Erythroblast (primary cell): ENCODE measurements at regions not wholly inside any gene's neighbourhood (a gene's known extent, or its start where the extent isn't known, plus 50 kb on each side); places are given as distances from the start of the nearest gene placed in this dataset.
"Not testable (repeated sequence)": the region's sequence is repeated elsewhere in the genome, so short reads cannot be mapped to it uniquely, and the experiment has no call there.

Experiments used
- DNase-seq, 2 experiments: peaks; one replicate each; lab custom pipeline; 2025; lab: John Stamatoyannopoulos, UW
- GATA1 ChIP-seq: IDR thresholded peaks from 2 replicates; pipeline ENCODE4 v1.6.1; 2011; ENCODE audit warnings: low read depth, mild to moderate bottlenecking, control low read depth, low read length, moderate library complexity
- POLR2A ChIP-seq: IDR thresholded peaks from 2 replicates; pipeline ENCODE4 v1.6.1; 2011; ENCODE audit warnings: mild to moderate bottlenecking, low read length

DNA sequence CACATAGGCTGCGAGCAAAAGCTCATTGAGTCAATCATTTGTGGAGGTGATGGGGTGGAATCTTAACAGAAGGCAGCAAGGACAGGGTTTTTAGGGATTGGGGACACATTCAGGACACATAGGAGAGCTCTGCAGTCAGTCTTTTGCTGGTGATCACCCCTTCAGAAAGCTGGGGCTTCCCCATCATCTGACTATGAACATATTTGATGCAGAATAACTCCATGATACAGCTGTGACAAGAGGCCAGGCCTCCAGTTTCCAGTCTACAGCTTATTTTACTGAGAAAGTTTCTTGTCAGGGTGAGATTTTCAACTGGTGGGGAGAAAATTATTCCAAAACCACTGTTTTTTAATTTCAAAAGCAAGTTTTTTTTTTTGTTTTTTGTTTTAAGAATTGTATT is 134.2 kb downstream of the TMEM30B start:
- no peak for TF ChIP-seq POLR2A
- TF ChIP-seq GATA1 = no peak
- no peak for DNase-seq

DNA sequence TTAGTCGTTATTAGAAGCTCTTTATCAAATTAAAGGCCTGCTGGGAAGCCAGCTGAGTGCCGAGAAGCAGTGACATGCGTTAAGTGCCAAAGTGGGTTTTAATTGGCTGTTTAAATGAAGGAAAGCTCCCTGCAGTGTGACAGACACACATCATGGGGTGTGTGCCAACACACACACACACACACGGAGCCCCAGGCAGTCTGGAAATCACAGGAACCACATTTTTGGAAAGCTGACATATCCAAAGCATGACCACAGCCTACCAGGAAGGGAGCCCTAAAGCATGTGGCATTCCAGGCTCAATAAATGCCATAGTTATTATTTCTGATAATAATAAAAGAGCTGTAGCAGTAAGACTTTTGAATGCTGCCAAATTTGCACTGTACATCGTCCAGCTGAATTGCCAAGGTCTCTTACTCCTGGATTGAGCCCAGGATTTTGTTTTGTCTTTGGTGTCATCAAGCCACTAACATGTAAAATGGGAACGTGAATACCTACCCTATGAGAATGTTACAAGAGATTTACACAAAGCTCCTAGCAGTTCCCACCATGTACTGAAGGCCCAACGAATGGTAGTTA is 135.1 kb downstream of the TMEM30B start:
- no peak for DNase-seq
- no peak for TF ChIP-seq GATA1
- no peak for TF ChIP-seq POLR2A

- no peak for DNase-seq
These were observed 135.9 kb downstream of the TMEM30B start for GRCh38 chr14:61145034-61145902.

GRCh38 chr14:61144117-61145033 is 136.8 kb downstream of the TMEM30B start:
- DNase-seq = not testable (repeated sequence)

More at GRCh38 chr14:61145034-61145902, 135.9 kb downstream of the TMEM30B start:
- TF ChIP-seq GATA1 = no peak
- no peak for TF ChIP-seq POLR2A

GRCh38 chr14:61140872-61141271 is 140.3 kb downstream of the TMEM30B start:
- DNase-seq = no peak
- no peak for TF ChIP-seq POLR2A
- no peak for TF ChIP-seq GATA1

DNA sequence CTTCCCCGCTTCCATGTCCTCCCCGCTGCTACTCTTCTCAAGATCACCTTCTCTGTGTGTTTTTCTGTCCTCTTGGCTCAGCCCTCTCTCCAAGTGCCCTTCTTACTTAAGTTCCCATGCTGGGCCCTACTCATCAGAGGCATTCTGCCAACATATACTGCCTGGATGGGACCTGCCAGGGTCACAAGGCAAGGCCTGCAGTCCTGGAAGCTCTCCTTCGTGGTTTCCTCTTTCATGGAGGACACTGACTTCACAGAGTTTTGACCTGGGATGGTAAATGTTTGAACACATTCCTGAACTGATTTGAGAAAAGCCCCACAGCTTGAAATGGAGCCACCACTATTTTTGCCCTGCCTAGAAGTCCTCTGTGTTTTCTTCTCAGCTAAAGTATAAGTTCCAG is 140.9 kb downstream of the TMEM30B start:
- no peak for TF ChIP-seq POLR2A
- TF ChIP-seq GATA1 = no peak
- DNase-seq = no peak

GRCh38 chr14:61139006-61139599 is 142.0 kb downstream of the TMEM30B start:
- TF ChIP-seq GATA1 (no peak), POLR2A (no peak)
- DNase-seq = no peak

- DNase-seq = no peak
- TF ChIP-seq POLR2A (no peak), GATA1 (no peak)
These were observed 148.2 kb downstream of the TMEM30B start for GRCh38 chr14:61132894-61133293.

DNA sequence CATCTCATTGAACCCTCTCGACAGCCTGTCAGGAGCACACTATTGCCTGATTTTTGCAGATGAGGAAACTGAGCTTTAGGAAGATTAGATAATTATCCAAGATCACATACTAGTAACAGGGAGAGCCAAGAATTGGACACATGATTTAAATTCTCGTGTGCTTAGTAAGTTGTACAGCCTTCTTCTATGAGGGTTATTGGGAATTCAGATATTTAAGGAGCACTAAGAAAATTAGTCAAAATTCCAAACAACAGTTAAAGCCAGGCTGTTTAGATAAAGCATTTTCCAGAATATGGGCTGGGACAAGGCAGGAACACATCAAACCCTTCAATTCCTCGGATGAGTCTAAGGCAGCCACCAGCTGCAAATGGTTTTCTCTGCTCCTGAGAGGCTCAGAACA is 148.8 kb downstream of the TMEM30B start:
- DNase-seq = no peak
- no peak for TF ChIP-seq POLR2A
- no peak for TF ChIP-seq GATA1

DNA sequence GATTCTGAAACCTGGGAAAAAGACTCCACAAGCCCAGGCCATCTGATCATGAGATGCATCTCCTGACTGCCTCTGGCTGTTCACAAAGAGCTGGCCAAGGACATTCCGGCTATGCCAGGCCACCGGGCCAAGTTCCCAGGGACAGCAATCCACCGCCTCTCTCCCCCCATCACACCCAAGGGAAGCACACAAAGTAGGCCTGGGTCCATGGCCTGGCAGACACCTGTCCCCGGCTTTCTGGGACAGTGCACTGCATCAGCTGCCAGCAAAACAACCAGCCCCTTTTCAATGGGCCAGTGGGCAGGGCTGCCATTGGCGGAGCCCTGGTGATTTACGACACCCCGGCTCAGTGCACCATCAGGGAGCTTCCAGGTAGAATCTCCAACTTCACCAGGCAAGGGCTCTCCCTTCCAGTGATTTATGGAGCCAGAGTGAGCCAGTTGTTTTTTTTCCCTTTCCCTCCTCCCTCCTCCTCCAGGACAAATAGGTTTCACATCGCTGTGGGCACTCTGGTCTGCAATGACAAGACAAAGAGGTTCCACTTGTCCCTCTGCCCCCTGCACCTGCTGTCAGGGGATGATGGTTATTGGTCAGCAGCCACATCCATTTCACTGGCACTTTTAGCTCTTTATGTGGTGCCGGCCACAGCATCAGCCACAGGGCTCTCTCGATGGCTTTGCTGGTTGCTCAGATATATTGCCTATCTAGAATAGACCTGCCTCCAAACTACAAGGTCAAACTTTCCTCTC is 149.6 kb downstream of the SLC38A6 start:
- TF ChIP-seq POLR2A (no peak), GATA1 (no peak)
- DNase-seq = no peak

DNA sequence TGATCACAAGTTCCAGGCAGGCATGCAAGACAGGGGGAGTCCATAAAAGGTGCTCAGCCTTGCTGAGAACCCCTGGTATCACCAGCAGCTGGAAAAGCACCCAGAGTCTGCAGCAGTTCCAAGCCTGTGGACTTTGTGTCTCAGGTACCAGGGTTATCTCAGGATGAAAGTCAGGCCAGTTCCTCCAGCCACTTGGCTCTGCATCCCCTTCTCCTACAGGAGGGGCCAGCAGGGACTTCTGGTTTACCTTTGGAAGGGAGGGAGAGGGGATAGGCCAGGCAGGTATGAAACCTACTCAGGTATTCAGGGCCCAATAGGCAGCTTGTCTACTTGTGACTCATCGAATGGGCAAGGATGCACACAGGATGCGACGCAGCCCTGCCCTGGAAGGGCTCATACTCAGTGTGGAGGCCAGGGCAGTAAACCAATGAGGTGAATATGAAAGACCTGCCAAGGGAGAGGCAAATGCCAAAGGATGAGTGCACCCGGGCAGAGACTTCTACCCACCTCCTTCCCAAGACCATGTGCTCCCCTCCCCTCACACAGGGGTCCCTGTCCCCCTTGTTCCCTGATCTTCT is 148.2 kb downstream of the SLC38A6 start:
- DNase-seq = no peak
- no peak for TF ChIP-seq GATA1
- TF ChIP-seq POLR2A = no peak

DNA sequence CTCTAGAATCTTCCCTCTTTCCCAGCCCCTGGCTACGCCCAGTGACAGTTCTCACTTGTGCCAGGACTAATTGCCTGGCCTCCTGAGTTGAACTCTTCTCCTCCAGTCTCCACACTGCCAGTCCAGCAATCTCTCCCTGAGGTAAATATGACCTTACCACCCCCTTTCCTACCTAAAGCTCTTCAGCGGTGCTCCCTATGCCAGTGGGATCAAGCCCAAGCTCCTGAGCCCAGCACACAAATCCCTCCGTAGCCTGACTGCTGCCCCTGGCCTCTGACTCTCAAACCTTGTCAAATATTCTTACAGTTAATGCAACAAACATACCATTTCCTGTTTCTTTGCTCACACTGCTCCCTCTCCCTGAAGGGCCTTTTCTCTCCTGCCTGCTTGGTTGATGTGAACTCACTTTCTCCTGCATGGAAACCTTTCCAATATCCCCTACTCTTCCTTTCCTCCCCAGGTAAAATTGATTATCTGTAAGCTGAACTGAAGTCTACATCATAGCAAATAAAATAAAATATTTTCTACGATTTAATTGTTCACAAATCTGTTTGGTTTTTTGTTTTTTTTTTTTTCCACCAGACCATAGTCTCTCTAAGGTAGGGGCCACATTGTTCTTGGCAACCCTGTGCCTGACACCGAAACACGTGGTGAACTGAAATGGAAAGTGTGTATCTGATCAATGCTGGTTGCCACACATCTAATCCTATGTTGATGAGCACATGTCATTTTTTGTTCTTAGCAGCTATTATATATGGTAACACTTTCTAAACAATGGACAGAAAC is 147.5 kb downstream of the SLC38A6 start:
- TF ChIP-seq GATA1 = no peak
- TF ChIP-seq POLR2A = no peak
- DNase-seq = no peak
